Epithelial cell of prostate (primary cell): ENCODE measurements at regions not wholly inside any gene's neighbourhood (a gene's known extent, or its start where the extent isn't known, plus 50 kb on each side); places are given as distances from the start of the nearest gene placed in this dataset.
"Not testable (repeated sequence)": the region's sequence is repeated elsewhere in the genome, so short reads cannot be mapped to it uniquely, and the experiment has no call there.

Experiments
- DNase-seq: peaks from one replicate; pipeline ENCODE4 v3.0.0-alpha.2; 2011; ENCODE audit warnings: low read depth, low spot score
- H3K27ac ChIP-seq: fragments of 450-650 bp; 2 replicates; pipeline ENCODE4 v1.5.1; 2017; ENCODE audit warnings: mild to moderate bottlenecking

GRCh38 chr7:19549246-19549645 is 159.6 kb downstream of the POLR1F start:
- DNase-seq, H3K27ac ChIP-seq: not testable (repeated sequence)

- no peak for DNase-seq
- no peak overlapping the region for H3K27ac ChIP-seq
These were observed 170.9 kb downstream of the POLR1F start for GRCh38 chr7:19537942-19538401.

GRCh38 chr7:19533266-19533665 is 175.6 kb downstream of the POLR1F start:
- H3K27ac ChIP-seq, result no peak overlapping the region
- no peak for DNase-seq

GRCh38 chr7:19530852-19531251 is 178.0 kb downstream of the POLR1F start:
- DNase-seq, result no peak
- no peak overlapping the region for H3K27ac ChIP-seq

- H3K27ac ChIP-seq, result no peak overlapping the region
- no peak for DNase-seq
These were observed 178.6 kb downstream of the POLR1F start for GRCh38 chr7:19530261-19530660.

- no peak for DNase-seq
- no peak overlapping the region for H3K27ac ChIP-seq
These were observed 182.2 kb downstream of the POLR1F start for GRCh38 chr7:19526639-19527038.

- no peak overlapping the region for H3K27ac ChIP-seq
- no peak for DNase-seq
These were observed 186.4 kb downstream of the POLR1F start for GRCh38 chr7:19522486-19522885.

GRCh38 chr7:19520392-19520791 is 188.4 kb downstream of the POLR1F start:
- no peak for DNase-seq

GRCh38 chr7:19519443-19520021 is 189.3 kb downstream of the POLR1F start:
- no peak overlapping the region for H3K27ac ChIP-seq
- no peak for DNase-seq

More at GRCh38 chr7:19520392-19520791, 188.4 kb downstream of the POLR1F start:
- no peak overlapping the region for H3K27ac ChIP-seq

- H3K27ac ChIP-seq, DNase-seq: not testable (repeated sequence)
These were observed 191.3 kb downstream of the POLR1F start for GRCh38 chr7:19517546-19517945.

- no peak for DNase-seq
These were observed 200.0 kb downstream of the POLR1F start for GRCh38 chr7:19508821-19509220.

GRCh38 chr7:19508124-19508523 is 200.7 kb downstream of the POLR1F start:
- H3K27ac ChIP-seq, result no peak overlapping the region
- no peak for DNase-seq

More at GRCh38 chr7:19508821-19509220, 200.0 kb downstream of the POLR1F start:
- no peak overlapping the region for H3K27ac ChIP-seq

- no peak overlapping the region for H3K27ac ChIP-seq
- DNase-seq, result no peak
These were observed 216.9 kb downstream of the POLR1F start for GRCh38 chr7:19491821-19492452.

GRCh38 chr7:19491371-19491770 is 217.5 kb downstream of the POLR1F start:
- H3K27ac ChIP-seq, result no peak overlapping the region
- DNase-seq, result no peak

GRCh38 chr7:19489162-19489820 is 219.5 kb downstream of the POLR1F start:
- no peak for DNase-seq
- no peak overlapping the region for H3K27ac ChIP-seq

- H3K27ac ChIP-seq, result no peak overlapping the region
- no peak for DNase-seq
These were observed 220.8 kb downstream of the POLR1F start for GRCh38 chr7:19488056-19488455.

GRCh38 chr7:19482628-19483027 is 226.2 kb downstream of the POLR1F start:
- H3K27ac ChIP-seq, result no peak overlapping the region
- DNase-seq, result no peak

GRCh38 chr7:19480383-19480782 is 228.5 kb downstream of the POLR1F start:
- DNase-seq, result no peak
- no peak overlapping the region for H3K27ac ChIP-seq

GRCh38 chr7:19470031-19470430 is 238.8 kb downstream of the POLR1F start:
- H3K27ac ChIP-seq, result no peak overlapping the region
- DNase-seq, result no peak

GRCh38 chr7:19465861-19466260 is 243.0 kb downstream of the POLR1F start:
- H3K27ac ChIP-seq, result no peak overlapping the region
- no peak for DNase-seq

- no peak for DNase-seq
- H3K27ac ChIP-seq, result no peak overlapping the region
These were observed 244.1 kb downstream of the POLR1F start for GRCh38 chr7:19464751-19465150.
